GM12875 (cell line): ENCODE measurements at regions not wholly inside any gene's neighbourhood (a gene's known extent, or its start where the extent isn't known, plus 50 kb on each side); places are given as distances from the start of the nearest gene placed in this dataset.
A peak's percentile ranks its signal among the peaks of the same experiment; 100 is the strongest.

Experiments used
- H3K4me3 ChIP-seq: one replicate; pipeline ENCODE4 v1.5.1; 2011; ENCODE audit warnings: low read depth, low read length, control low read depth
- TF ChIP-seq, protein P1 (sequence below): IDR thresholded peaks from 2 replicates; pipeline ENCODE4 v1.5.1; 2011; ENCODE audit warnings: low read depth, mild to moderate bottlenecking, control low read depth, inconsistent platforms, low read length, moderate library complexity, borderline replicate concordance; ENCODE audit not compliant: insufficient read depth

DNA sequence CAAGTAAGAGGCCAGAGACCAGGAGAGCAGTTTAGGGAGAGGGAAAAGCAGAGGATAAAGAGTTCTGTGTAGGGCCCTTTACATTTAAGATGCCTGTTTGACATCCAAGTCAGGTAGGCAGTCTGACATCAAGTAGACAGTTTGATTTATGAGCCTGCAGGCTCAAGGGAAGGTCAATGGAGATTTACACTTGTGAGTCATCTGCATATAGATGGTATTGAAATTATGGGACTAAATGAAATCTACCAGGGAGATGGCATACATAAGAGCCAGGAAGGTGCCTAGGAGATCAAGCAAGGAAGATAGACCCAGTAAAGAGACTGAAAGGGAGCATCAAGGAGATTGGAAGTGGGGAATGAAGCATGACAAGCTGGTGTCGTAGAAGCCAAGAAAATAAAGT lies 212.4 kb upstream of the PKDCC start:
- TF ChIP-seq, protein P1, sequence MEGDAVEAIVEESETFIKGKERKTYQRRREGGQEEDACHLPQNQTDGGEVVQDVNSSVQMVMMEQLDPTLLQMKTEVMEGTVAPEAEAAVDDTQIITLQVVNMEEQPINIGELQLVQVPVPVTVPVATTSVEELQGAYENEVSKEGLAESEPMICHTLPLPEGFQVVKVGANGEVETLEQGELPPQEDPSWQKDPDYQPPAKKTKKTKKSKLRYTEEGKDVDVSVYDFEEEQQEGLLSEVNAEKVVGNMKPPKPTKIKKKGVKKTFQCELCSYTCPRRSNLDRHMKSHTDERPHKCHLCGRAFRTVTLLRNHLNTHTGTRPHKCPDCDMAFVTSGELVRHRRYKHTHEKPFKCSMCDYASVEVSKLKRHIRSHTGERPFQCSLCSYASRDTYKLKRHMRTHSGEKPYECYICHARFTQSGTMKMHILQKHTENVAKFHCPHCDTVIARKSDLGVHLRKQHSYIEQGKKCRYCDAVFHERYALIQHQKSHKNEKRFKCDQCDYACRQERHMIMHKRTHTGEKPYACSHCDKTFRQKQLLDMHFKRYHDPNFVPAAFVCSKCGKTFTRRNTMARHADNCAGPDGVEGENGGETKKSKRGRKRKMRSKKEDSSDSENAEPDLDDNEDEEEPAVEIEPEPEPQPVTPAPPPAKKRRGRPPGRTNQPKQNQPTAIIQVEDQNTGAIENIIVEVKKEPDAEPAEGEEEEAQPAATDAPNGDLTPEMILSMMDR = no peak
- H3K4me3 ChIP-seq = no peak overlapping the region

DNA sequence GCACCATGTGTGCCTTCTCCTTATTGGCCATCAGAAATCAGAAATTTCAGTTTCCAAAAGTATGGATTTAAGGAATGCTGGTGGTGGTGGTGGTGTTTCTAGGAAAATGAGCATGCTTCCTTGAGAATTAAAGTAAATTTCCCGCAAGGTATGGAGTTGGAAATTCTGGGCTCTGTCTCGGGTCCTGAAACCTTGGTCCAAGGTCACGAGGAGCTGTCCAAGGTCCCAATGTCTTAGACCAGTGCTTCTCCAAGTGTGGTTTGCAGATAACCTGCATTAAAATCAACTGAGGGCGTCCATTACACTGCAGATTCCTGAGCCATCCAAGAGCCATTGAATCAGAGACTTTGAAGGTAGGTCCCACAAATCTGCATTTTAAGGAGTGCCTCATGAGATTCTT lies 210.9 kb upstream of the PKDCC start:
- TF ChIP-seq, protein P1 = no peak
- no peak overlapping the region for H3K4me3 ChIP-seq

DNA sequence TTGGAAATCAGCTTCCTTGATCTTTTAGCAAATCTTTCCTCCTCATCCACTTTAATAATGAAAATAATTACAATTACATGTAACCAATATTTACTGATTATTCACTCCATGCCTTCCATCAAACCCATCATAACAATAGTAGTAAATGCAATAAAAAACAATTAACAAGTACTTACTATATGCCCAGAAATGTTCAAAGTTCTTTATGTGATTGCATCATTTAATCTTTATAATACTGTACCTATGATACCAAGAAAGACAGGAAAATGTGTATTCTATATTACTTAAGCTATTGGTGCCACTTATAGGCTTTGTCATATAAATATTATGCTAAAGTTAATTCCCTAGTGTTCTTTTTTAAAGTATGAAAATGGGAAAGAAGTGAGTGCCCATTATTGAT lies 210.2 kb upstream of the PKDCC start:
- H3K4me3 ChIP-seq = no peak overlapping the region
- TF ChIP-seq, protein P1 = no peak

DNA sequence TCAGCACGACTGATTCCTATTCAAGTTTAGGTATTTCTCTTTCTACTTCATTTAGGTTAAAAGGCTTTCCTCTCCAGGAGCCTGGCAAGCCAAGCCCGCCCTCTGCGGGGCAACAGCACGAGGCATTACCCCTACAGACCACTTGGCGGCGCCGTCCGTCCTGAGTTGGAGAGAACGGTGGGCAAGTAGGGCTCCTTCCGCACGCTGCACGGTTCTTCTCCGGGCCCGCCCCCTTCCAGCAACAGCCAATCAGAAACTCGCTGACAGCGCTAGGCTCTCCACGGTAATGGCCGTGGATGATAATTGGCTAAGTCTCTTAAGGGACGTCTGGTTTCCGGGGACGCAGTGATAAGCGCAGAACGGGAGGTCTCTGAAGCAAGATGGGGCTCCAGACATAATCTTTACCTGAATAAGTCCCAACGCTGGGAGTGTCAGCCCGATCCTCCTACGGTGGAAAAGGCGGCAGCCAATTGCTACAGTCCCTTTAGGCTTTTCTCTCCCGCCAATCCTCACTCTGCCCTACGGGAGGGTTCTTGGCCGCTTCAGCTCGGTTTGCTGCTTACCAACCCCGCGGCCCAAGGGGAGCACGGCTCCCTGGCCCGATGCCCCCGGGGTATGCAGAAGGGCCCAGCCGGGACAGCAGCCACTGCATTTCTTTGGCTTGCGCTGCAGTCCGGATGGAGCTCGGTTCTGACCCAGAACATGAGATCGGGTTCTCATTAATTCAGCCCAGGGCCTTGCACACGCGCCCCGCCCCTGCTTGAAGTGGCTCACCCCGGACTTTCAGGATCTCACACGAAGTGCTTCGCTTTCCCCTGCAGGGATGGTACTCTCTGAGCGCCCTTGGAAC lies 206.9 kb upstream of the PKDCC start:
- peak overlapping the region; percentile 68 for H3K4me3 ChIP-seq
- TF ChIP-seq, protein P1 = peak; percentile 99

DNA sequence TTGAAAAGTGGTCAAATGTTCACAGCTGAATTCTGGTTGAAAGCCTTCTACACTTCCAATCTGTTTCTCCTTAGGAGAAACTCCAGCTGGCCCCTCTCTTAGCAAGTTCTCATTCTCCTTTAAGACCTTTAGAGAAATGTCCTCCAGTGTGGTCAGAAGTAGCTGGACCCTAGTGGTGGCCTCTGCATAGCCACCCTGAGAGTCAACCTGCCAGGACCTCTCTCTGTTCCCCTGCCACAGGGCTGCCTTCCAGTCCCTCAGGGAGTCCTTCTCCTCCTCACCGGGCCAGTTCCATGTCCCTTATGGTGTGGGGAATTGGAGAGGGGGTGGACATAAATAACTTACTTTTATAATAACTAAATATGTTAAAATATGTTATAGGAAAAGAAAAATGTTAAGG lies 200.9 kb upstream of the PKDCC start:
- TF ChIP-seq, protein P1 = no peak
- H3K4me3 ChIP-seq = no peak overlapping the region

DNA sequence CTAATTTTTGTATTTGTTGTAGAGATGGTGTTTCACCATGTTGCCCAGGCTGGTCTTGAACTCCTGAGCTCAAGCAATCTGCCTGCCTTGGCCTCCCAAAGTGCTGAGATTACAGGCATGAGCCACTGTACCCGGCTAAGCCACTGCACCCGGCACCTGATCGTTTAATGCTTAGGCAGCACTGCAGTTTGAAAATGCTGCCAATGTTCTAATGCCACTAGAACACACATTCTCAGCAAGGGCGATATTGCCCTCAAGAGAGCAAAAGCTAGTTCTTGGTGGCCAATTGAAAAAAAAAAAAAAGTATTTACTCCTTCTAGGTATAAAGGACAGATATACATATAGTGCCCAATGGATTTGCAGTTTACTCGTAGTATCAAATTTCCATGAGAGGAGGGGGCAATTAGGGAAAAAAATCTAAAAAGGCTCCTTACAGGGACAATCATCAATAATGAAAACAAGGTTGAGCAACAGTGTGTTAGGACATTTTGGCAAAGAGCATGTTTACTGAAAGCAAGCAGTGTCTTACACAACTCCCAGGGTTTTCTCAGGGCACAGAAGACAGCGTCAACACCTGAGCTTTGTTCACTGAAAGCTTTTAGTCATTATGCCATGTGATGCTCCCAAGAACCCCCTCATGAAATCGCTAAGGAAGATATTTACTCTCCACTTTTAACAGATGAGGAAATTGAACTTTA lies 199.9 kb upstream of the PKDCC start:
- TF ChIP-seq, protein P1 = no peak
- H3K4me3 ChIP-seq = no peak overlapping the region

DNA sequence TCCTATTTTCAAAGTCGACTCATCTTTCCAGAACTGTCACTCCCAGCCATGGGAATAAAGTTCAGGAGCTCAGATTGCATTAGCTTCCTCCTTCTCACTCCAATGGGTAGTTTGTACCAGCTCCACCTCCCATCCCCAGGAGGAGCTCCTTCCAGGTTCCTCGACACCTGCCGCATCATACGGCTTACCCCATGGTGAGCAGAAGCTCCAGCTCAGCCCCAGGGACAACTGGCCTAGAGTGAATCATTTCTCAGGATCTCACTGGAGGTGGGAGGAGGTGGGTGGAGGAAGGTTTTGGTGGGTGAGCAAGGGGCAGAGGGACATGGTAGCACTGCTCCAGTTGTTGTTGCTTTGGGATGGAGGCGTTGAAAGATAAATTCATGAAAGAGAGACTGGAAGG lies 196.3 kb upstream of the PKDCC start:
- TF ChIP-seq, protein P1 = no peak
- no peak overlapping the region for H3K4me3 ChIP-seq
